ENCODE measurements at regions not wholly inside any gene's neighbourhood (a gene's known extent, or its start where the extent isn't known, plus 50 kb on each side); places are given as distances from the start of the nearest gene placed in this dataset.

DNA sequence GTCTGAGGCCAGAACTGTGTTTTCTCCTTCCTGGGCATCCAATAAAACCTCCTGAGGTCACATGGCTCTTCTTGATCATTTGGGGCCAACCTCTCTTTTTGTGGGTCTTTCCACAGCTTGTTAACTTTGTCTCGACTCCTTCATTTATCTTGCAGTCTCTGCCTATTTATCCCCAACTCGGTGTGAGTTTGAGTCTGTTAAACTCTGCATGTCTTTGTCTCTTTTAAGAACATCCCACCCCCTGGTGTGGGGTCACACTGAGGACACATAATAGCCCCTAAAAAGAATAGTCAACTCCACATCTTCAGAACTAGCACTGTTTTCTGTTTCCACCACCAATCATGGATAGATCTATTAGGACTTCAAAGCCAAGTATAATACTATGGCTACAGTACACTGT lies 187.2 kb downstream of the TLE3 start:
- no peak for TF ChIP-seq POLR2AphosphoS5 (IDR thresholded peaks at IDR 0.05; ENCODE audit: low read depth, low read length)
- no peak for TF ChIP-seq POLR2A (IDR thresholded peaks at IDR 0.05; ENCODE audit: low read depth, low read length)
